ENCODE measurements at regions not wholly inside any gene's neighbourhood (a gene's known extent, or its start where the extent isn't known, plus 50 kb on each side); places are given as distances from the start of the nearest gene placed in this dataset.

GRCh38 chr3:25130724-25131520, 297.1 kb upstream of the RARB start:
- 100% methylated on average over 2 of the region's 4 CpGs for WGBS (ENCODE audit: insufficient coverage)
- intact Hi-C loops (cut with micrococcal nuclease): no loop called here
- H3K4me2 ChIP-seq (replicated peaks; ENCODE audit: extremely low read depth, low read length, poor library complexity, severe bottlenecking): no peak overlapping the region
- Mint-ChIP-seq H3K4me3 (no peak overlapping the region), H3K27me3 (ENCODE audit: low read depth in 3 of 3) (peaks cover 0 to 4% (median 0%) of the 10 kb centered on the region in 3 donors), H3K36me3 (no peaks in the 10 kb centered on the region), H3K9me3 (peaks cover 5 to 11% (median 7%) of the 10 kb centered on the region in 7 donors), H3K4me1 (no peaks in the 10 kb centered on the region), H3K27ac (no peak overlapping the region)
- no peak overlapping the region for H3K27ac ChIP-seq (ENCODE audit: low read depth in 1 of 2, low read length in 2 of 2)
- no peak for TF ChIP-seq CTCF (IDR thresholded peaks at IDR 0.05)
- no peaks in the 10 kb centered on the region for H3K4me1 ChIP-seq (ENCODE audit: control insufficient read depth in 1 of 2, insufficient read depth in 2 of 2, low read length in 2 of 2)
- H3K27me3 ChIP-seq (ENCODE audit: control insufficient read depth in 2 of 2, insufficient read depth in 2 of 2, low read length in 2 of 2): no peaks in the 10 kb centered on the region
- no peak for DNase-seq
- no peaks in the 10 kb centered on the region for H3K79me2 ChIP-seq (ENCODE audit: insufficient read depth, low read length)
- peaks cover 8 to 14% of the 10 kb centered on the region in 2 donors for H3K9me3 ChIP-seq (replicated peaks in 1 of 2; ENCODE audit: control insufficient read depth in 1 of 2, insufficient read depth in 1 of 2, low read length in 2 of 2)
- no peak overlapping the region for H3K9ac ChIP-seq (ENCODE audit: insufficient read depth, low read length, poor library complexity, severe bottlenecking)
- H3K4me3 ChIP-seq (replicated peaks in 1 of 3; ENCODE audit: low read depth in 2 of 3, low read length in 3 of 3): no peak overlapping the region
- no peaks in the 10 kb centered on the region for H4K20me1 ChIP-seq (ENCODE audit: insufficient read depth, low read length)
- no peaks in the 10 kb centered on the region for H3K36me3 ChIP-seq (replicated peaks in 1 of 2; ENCODE audit: control insufficient read depth in 1 of 2, insufficient read depth in 2 of 2, low read length in 2 of 2)
- H2AFZ ChIP-seq (ENCODE audit: insufficient read depth, low read depth, low read length, poor library complexity, severe bottlenecking): no peak overlapping the region

DNA sequence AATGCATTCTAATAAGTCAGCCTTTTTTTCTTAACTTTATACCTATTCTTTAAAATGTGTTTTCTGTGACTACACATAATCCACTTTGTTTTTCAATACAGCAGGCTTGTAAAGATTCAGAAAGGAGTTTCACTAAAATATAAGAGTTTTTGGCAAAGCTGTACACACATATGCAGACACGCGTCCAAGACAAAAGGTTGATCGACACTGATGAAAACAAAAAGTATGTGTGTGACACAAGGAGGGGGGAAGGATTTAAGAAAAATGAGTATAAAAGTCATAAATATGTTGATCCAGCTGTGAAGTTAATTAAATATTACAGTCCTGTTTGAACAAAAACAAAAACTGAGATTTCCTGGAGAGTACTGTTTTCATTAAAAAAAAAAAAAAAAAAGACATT, 294.5 kb upstream of the RARB start:
- H3K36me3 Mint-ChIP-seq: no peaks in the 10 kb centered on the region
- DNase-seq: no peak
- peaks cover 2 to 6% (median 5%) of the 10 kb centered on the region in 7 donors for H3K9me3 Mint-ChIP-seq
- Histone ChIP-seq H3K27me3 (ENCODE audit: control insufficient read depth in 2 of 2, insufficient read depth in 2 of 2, low read length in 2 of 2) (no peaks in the 10 kb centered on the region), H3K79me2 (ENCODE audit: insufficient read depth, low read length) (no peaks in the 10 kb centered on the region), H3K9ac (ENCODE audit: insufficient read depth, low read length, poor library complexity, severe bottlenecking) (no peak overlapping the region), H3K4me1 (ENCODE audit: control insufficient read depth in 1 of 2, insufficient read depth in 2 of 2, low read length in 2 of 2) (no peaks in the 10 kb centered on the region), H3K27ac (ENCODE audit: low read depth in 1 of 2, low read length in 2 of 2) (no peak overlapping the region), H3K9me3 (replicated peaks in 1 of 2; ENCODE audit: control insufficient read depth in 1 of 2, insufficient read depth in 1 of 2, low read length in 2 of 2) (peaks cover 0 to 9% of the 10 kb centered on the region in 2 donors), H2AFZ (ENCODE audit: insufficient read depth, low read depth, low read length, poor library complexity, severe bottlenecking) (no peak overlapping the region), H3K4me2 (replicated peaks; ENCODE audit: extremely low read depth, low read length, poor library complexity, severe bottlenecking) (no peak overlapping the region), H3K4me3 (replicated peaks in 1 of 3; ENCODE audit: low read depth in 2 of 3, low read length in 3 of 3) (no peak overlapping the region), H4K20me1 (ENCODE audit: insufficient read depth, low read length) (no peaks in the 10 kb centered on the region), H3K36me3 (replicated peaks in 1 of 2; ENCODE audit: control insufficient read depth in 1 of 2, insufficient read depth in 2 of 2, low read length in 2 of 2) (no peaks in the 10 kb centered on the region)
- peaks cover 0 to 1% (median 0%) of the 10 kb centered on the region in 3 donors for H3K27me3 Mint-ChIP-seq (ENCODE audit: low read depth in 3 of 3)
- H3K4me1 Mint-ChIP-seq: no peaks in the 10 kb centered on the region
- WGBS (ENCODE audit: insufficient coverage): no CpG with 5 or more reads among the region's 3 CpGs
- TF ChIP-seq CTCF (IDR thresholded peaks at IDR 0.05): no peak
- no peak overlapping the region for H3K4me3 Mint-ChIP-seq
- intact Hi-C loops (cut with micrococcal nuclease): no loop called here
- H3K27ac Mint-ChIP-seq: no peak overlapping the region

Measured in CD14-positive monocyte (primary cell).